HG02642 (cell line): ENCODE measurements at regions not wholly inside any gene's neighbourhood (a gene's known extent, or its start where the extent isn't known, plus 50 kb on each side); places are given as distances from the start of the nearest gene placed in this dataset.

Experiments used
- ATAC-seq: cut with Tn5 transposase; IDR thresholded peaks from one replicate; pipeline ENCODE4 v1.9.1; 2021; ENCODE audit warnings: mild to moderate bottlenecking; ENCODE audit not compliant: unreplicated experiment, poor library complexity

DNA sequence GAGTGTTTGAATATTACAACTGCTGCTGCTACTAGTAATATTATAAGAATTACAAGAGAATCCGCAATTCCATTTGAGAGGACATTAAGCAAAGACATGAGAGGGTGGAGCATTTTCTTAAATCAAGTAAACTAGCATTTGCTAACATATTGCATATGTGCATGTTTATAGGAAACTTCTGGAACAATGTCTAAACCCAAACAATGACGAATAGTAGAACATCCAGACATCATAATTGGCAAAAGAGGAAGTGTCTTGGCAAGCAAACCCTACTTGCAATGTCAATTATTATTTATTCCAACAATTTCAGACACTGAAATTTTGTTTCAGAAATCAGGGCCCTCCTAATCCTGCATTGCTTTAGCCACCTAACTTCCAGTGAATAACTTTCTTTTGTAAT lies 1155.3 kb upstream of the GJE1 start:
- ATAC-seq = no peak

DNA sequence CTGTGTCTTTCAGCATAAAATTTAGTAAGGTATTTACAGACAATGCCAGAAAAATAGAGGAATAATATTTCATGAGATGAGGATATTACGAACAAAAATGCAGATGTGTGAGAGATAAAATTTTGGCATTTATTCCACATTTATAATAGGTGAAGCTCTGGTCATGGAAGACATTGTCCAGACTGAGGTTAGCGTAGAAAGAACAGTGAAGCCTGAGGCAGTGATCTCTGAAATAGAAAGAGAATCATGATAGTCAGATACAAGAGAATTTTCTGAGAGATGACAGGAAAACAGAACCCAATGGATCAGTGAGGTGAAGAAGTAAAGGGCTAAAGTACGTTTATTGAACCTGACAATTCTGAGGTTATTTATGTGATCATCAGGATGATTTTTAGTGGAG lies 1155.9 kb upstream of the GJE1 start:
- no peak for ATAC-seq

DNA sequence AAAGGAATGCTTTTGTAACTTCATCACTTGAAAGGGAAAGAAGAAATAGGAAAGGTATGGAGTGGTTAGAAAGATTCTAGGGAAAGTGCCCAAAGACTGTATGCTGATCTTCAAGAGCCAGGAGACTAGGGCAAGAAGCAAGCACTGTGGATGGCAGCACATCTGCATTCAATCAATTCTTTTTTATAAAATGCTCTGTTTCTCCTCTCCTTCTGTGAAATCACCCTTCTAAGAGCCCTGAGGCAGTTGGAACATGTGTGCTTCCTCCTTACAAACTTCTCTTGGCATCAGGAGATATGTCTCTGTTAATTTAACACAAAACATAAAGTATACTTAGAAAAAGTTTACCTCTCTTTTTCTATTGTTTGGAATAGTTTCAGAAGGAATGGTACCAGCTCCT lies 1162.2 kb upstream of the GJE1 start:
- no peak for ATAC-seq

DNA sequence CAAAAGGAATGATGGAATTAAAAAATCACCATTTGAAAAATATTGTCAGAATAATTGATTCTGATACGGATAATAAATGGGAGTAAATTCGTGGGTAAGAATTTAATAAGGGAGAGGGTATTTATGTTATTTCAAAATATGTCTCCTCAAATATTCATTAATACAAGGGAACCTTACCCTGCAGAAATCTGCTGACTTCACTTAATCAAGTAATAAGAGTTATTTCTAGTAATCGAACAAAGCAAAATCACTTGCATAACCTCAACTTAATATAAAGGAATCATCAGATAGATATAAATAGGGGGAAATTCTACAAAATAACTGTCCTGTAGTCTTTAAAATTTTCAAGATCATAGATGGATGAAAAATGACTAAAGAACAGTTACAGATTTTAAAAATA lies 1164.7 kb upstream of the GJE1 start:
- ATAC-seq = no peak

DNA sequence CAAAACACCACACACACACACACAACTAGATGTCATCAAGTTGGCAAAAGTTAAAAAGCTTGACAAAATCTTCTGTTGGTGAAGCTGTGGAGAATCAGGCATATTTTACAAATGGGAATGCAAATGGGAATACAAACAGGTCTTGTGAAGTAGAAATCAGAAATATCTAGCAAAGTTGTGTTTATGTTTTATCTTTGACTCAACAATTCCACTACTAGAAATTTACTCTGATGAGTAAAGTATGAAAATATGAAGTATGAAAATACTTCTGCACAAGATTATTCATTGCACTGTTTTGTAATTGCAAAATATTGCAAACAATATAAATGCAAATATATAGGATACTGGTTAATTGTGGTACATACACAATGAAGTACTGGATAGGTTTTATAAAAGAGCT lies 1166.0 kb upstream of the GJE1 start:
- ATAC-seq = no peak

DNA sequence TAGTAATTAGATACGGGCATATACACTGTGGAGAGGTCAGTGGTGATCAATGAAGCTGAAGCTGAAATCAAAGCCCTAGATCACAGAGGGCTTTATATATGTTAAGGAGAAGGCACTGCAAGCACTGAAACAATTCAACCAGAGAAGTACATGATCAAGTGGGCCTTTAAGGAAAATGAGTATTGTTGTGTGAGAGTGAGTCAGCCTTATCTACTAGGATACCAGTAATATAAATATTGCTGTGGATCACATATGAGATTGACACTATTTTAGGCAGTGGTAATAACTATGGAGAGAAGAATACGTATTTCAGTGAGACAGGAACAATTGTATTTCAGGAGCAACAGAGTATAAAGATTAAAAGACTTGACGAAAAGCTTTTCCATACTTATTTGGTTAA lies 1172.2 kb upstream of the GJE1 start:
- ATAC-seq = no peak

DNA sequence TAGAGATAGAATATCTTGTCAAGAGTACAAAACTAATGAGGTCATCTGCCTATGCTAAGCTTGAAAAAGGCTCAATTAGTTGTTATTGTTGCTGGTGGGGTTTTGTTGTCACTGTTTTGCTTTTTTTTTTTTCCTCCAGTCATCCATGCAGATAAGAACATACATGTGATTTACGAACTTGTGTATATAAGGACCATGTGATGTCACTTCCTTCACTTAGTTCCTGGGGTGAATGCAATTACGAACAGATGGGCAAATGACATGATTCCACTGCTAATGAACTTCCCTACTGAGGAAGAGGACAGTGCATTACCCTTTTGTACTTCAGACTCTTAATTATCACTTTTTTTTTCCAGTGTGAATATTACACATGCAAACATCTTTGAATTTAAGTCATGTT lies 1175.3 kb upstream of the GJE1 start:
- ATAC-seq = no peak

DNA sequence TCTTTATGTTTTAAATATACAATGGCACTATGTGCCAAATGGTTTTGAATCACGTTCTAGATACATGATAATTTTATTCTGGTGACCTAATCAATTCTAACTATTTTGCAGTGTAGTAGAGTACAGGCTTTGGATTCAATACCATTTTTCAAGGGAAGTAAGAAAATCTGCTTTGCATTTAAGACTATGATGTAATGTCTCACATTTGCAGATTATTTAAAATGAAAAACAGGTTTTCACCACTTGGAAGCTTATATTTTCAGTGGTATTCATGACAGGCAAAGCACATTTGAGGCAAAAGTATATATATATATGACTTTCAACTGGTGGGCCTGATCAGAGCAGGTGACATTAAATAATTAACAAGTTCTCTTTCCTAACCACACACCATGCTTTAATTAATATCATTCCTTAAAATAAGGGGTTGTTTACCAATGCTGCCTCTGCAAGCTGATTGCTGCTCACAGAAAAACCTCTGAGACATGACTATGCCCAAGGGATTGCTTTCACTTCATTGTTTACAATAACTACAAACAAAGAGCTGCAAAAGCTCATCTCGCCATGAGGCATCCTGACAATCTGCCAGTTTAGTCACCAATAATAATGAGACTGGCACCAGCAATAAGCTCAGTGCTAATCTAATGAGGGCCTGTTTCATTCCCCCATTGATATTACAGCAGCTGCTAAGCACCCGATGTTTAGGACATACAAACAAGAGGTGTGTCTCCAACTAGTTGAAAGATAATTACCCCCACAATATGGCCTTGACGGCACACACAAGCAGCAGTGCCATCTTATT lies 1176.0 kb upstream of the GJE1 start:
- ATAC-seq = no peak

DNA sequence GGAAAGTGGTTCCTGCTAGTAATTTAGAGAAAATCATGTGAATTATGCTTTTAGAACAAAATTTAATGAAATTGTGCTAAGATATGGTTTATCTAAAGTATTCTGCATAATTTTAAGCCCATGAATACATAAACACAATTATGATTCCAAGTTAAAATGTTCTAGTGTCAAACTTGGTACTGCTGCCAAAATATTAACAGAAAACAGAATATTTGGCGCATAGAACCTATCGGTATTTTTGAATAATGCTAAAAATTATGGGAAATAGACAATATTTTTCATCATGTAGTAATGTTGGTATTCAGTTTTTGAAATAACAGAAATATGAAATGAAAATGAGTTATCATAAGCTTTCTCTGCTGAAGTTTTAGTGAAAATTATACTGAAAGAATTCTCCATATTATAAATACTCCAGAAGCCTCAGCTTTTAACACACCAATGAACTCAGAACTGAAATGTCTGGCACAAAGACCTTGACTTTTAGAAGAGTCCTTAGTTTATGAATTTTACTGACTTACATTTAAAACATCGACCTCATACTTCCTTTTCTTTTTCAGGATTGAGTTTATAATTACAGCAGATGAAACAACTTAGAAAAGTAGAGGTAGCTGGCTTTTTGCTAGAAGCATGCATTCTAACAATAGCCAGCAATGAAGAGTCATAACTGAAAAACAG lies 1192.3 kb upstream of the GJE1 start:
- no peak for ATAC-seq

DNA sequence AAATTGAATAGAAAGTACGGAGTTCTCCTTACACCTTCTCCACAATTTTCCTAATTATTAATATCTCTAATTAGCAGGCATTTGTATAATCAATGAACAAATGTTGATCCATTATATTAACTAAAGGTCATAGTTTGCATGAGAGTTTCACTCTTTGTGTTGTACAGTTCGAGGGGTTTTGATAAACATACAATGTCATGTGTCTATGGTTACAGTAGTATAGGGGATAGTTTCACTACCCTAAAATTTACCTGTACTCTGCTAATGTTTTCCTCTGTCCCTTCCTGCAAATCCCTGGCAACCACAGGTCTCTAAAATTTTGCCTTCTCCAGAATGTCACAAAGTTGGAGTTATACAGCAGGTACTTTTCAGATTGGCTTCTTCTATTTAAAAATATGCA lies 1199.8 kb upstream of the GJE1 start:
- no peak for ATAC-seq

DNA sequence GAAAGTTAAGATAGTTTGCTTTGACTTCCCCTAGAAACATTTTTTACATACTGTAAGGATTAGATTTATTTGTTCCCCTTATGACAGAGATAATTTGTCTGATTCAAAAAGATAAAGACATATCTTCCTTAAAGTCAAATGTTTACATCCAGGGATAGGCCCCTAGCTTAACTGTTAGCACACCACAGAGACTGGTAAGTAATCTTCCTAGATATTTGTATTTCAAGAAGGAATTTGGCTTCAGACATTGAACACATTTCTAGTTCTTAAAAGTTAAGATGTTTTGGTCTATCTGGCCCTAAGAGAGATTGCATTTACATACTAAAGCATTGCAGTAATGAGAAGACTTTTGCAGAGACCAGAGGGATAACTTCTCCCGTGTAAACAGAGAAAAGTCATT lies 1201.1 kb upstream of the GJE1 start:
- no peak for ATAC-seq

DNA sequence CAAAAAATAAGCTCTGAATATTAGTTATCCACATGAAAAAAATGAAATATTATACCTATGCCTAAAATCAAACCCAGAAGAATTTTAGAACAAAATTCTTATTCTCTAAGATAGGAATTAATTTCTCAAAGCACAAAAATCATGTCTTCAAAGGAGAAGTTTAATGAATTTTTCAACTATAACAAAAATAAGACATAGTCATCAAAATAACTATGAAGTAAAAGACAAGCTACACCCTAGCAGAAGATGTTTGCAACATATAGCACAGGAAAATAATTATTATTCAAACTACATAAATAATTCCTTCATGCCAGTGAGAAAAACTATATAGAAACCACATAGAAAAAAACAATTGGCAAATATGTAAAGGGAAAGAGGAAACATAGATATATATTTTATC lies 1203.6 kb upstream of the GJE1 start:
- no peak for ATAC-seq

DNA sequence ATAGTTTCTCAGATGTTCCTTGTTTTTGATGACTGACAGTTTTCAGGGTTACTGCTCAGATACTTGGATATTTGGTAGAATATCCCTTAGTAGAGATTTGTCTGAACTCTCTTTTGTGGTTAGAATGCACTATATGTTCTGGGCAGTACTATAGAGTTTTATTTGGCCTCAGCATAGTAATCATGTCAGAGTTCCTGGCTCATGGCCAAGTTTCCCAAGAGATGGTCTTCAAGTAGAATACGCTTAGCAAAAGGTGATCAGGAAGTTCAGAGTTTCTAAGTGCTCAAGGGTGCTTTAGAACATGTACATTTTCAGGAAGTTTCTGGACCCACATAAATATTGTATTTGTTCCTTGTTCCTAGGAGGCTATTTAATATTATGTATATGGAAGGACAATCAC lies 1209.7 kb upstream of the GJE1 start:
- ATAC-seq = no peak

DNA sequence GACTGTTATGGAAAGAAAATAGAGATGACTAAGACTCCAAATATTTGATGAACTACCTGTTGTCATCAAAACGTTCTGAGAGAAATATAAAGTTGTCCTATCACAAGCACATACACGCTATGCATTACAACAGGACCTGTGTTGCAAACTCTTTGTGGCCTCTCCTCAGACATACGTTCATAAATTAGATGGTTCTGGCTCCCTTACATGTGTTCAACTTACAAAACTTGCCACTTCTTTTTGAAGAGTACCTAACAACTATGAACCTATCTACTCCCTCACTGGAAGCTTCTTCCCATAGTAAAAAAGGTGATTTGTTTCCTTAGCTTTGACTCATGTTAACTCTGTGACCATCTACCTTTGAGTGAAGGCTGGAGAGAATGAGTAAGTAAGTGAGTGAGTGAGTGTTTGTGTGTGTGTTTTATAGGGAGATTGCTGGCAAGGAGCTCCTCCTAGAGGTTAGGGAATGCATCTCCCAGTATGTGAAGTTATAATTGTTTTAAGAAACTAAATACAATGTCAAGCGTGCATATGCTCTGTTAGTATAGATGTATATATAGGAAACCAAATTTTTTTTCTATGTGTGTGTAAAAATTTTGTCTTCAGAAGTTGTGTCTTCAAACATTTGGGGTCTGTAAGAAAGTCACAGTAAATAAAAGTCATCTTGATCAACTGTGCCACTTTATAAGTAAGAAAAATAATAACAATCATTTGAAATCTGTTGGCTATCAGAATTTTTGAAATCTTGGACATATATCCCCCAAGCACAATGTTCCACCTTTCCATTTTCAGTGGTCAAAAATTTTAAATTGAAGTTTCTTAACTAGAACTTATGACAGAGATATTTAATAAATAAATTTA lies 1211.1 kb upstream of the GJE1 start:
- ATAC-seq = peak; percentile 58

DNA sequence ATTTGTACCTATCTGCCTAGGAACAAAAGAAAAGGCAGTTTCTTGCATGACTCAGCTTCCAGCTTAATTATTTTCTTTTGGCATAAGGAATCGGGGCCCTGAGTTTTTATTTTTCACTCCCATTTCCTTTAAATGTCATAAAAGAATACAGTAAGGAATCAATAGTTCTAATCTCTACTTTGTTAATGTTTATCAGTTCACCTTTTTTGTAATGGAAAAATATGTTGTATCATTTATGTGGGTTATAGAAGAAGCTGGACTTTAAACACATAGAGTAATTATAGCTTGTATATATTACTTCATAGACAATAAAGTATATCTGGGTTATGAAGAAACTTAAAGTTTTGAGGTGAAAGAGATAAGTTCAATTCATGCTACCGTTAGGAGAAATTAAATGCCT lies 1214.8 kb upstream of the GJE1 start:
- no peak for ATAC-seq

DNA sequence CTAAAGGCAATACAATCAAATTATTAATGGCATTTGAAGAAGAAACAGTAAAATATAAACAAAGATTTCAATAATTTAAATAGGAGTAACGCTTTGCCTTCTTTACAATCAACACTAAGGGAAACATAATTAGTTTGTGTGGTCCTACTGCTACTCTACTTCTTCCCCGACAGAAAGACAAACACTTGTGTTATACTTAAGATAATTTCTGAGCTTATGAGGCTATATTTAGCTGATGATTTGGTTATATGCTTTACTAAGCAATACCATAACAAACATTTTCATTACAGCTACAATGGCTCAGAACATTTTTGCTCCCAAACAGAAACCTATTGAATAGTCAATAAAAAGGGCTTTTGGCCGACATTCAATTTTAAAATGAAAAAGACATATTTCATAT lies 1217.2 kb upstream of the GJE1 start:
- no peak for ATAC-seq

DNA sequence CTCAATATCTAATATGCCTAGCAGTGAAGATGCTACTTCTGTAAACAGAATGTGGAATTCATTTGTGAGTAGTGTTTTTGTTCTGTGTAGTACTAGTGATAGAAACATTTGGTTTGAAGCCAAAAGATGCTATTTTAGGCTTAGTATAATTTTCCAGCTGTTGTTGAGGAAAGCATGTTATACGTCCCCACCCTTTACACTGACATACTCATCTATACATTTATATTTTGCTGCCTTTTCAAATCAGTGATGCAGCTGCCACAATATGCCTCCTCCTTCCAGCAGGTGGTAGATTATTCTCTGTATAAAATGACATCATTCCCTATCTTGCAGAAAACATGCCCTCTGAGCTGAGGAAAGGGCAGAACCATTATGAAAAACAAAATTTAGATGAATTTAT lies 1217.6 kb upstream of the GJE1 start:
- ATAC-seq = no peak

DNA sequence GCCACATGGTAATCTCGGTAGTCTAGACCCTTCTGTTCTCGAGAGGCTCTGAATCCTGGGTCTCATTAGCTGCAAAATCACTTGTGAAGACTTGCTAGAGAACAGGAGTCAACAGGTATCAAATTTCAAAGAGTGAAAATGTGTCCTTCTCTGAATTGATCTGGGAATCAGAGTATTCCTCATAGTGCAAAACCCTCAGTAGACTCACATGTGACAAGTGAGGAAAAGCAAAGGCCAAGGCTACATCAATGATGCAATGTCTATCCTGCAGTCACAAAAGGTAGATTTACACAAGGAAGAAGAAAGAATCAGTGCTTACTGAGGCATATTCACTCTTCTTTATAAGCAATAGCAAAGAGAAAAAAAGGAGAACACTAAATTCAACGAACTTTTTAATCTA lies 1220.0 kb upstream of the GJE1 start:
- no peak for ATAC-seq

DNA sequence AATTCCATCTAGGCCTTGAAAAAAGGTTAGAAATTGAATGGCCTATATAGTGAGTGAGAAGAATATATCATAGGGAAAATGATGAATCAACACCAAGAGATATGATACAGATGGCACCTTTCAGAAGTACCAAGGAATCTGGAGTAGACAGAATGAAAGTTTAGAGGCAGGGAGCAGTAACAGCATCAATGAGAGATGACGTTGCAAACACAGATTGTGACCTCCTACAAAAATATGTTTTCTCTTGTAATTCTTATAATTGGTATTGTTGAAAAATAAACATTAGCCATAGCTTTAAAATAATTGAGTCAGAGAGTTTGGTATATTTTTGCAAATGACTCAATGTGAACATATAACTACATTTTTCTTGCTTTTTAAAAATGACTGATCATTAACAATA lies 1223.1 kb upstream of the GJE1 start:
- no peak for ATAC-seq

DNA sequence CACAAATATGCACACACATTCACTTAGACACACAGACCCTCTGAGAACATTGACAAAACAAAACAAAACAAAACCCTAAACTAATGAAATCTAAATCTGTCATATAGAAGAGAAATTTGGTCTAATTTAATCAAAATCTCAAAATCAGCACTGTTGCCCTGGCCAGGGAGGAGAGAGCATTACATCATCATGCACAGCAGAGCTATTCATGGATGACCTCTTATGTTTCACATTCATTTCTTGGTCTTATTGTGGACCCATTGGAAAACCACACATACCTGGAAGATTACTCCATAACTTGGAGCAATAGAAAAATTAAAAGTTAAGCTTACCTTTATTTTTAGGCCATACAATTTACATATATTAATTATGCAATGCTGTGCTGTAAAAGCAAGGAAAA lies 1223.6 kb upstream of the GJE1 start:
- ATAC-seq = no peak

DNA sequence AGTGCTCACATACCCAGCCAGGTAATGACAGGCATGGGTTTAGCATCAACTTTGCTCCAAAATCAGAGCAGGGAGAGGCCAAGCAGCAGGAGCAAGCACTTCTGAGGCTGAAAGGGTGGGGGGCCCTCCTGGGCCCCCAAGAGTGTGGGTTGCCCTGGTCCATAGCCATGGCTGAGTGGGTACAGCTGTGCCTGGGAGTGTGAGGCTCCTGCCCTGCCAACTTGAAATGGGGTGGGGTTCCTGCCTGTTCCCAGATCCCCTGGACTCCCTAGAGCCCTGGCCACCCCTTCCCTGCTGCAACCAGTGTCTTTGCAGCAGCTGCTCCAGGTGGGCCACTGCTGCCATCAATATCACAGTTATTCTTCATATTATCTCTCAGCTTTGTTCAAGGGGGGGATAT lies 1224.2 kb upstream of the GJE1 start:
- no peak for ATAC-seq
